H9 (cell line): ENCODE measurements at regions not wholly inside any gene's neighbourhood (a gene's known extent, or its start where the extent isn't known, plus 50 kb on each side); places are given as distances from the start of the nearest gene placed in this dataset.

ENCODE experiments used
- DNase-seq: peaks from one replicate; pipeline ENCODE4 v3.0.0-alpha.2; 2017
- H2AFZ ChIP-seq: one replicate; pipeline ENCODE4 v1.6.1; 2013; ENCODE audit warnings: mild to moderate bottlenecking, low read length, control low read depth, moderate library complexity
- H2AK5ac ChIP-seq: 2 replicates; pipeline ENCODE4 v1.6.1; 2013; ENCODE audit warnings: low read length, control low read depth, mixed read lengths; ENCODE audit not compliant: insufficient read length
- H2BK120ac ChIP-seq: one replicate; pipeline ENCODE4 v1.6.1; 2013; ENCODE audit warnings: low read depth, mild to moderate bottlenecking, low read length, control low read depth, inconsistent platforms; ENCODE audit not compliant: poor library complexity, severe bottlenecking
- H2BK12ac ChIP-seq: 2 replicates; pipeline ENCODE4 v1.6.1; 2013; ENCODE audit warnings: low read length, control low read depth, mixed read lengths, low read depth; ENCODE audit not compliant: insufficient read length
- H2BK15ac ChIP-seq: 2 replicates; pipeline ENCODE4 v1.6.1; 2013; ENCODE audit warnings: low read depth, low read length, control low read depth
- H2BK20ac ChIP-seq: one replicate; pipeline ENCODE4 v1.6.1; 2013; ENCODE audit warnings: low read depth, mild to moderate bottlenecking, low read length, control low read depth, inconsistent platforms; ENCODE audit not compliant: poor library complexity, severe bottlenecking
- H2BK5ac ChIP-seq: 2 replicates; pipeline ENCODE4 v1.6.1; 2013; ENCODE audit warnings: low read length, control low read depth, mixed read lengths; ENCODE audit not compliant: insufficient read length
- H3K14ac ChIP-seq: 2 replicates; pipeline ENCODE4 v1.6.1; 2013; ENCODE audit warnings: low read length, control low read depth; ENCODE audit not compliant: insufficient read depth
- H3K18ac ChIP-seq: 2 replicates; pipeline ENCODE4 v1.6.1; 2013; ENCODE audit warnings: low read depth, mild to moderate bottlenecking, mixed read lengths, low read length, control low read depth; ENCODE audit not compliant: insufficient read length
- H3K23ac ChIP-seq: 2 replicates; pipeline ENCODE4 v1.6.1; 2013; ENCODE audit warnings: low read length, control low read depth, mixed read lengths, low read depth; ENCODE audit not compliant: insufficient read length
- H3K23me2 ChIP-seq: 2 replicates; pipeline ENCODE4 v1.6.1; 2013; ENCODE audit warnings: low read depth, mild to moderate bottlenecking, mixed read lengths, low read length, control low read depth; ENCODE audit not compliant: insufficient read length, poor library complexity, severe bottlenecking
- H3K27ac ChIP-seq: 2 replicates; pipeline ENCODE4 v1.5.1; 2013; ENCODE audit warnings: low read length, control low read depth, mixed read lengths, low read depth; ENCODE audit not compliant: insufficient read length
- H3K27me3 ChIP-seq: 2 replicates; pipeline ENCODE4 v1.6.1; 2013; ENCODE audit warnings: low read length, control low read depth, inconsistent platforms; ENCODE audit not compliant: insufficient read depth
- H3K4ac ChIP-seq: 2 replicates; pipeline ENCODE4 v1.6.1; 2013; ENCODE audit warnings: low read depth, mild to moderate bottlenecking, control low read depth, inconsistent platforms, low read length, moderate library complexity
- H3K4me1 ChIP-seq: 2 replicates; pipeline ENCODE4 v1.6.1; 2013; ENCODE audit warnings: low read length, control low read depth, inconsistent platforms; ENCODE audit not compliant: insufficient read depth
- H3K4me2 ChIP-seq: 2 replicates; pipeline ENCODE4 v1.6.1; 2013; ENCODE audit warnings: low read length, control low read depth, mixed read lengths; ENCODE audit not compliant: insufficient read length, insufficient read depth
- H3K56ac ChIP-seq: 2 replicates; pipeline ENCODE4 v1.6.1; 2013; ENCODE audit warnings: low read depth, mild to moderate bottlenecking, mixed read lengths, low read length, control low read depth; ENCODE audit not compliant: insufficient read length
- H3K79me1 ChIP-seq: 2 replicates; pipeline ENCODE4 v1.6.1; 2013; ENCODE audit warnings: low read depth, mild to moderate bottlenecking, moderate library complexity, low read length, control low read depth, inconsistent platforms; ENCODE audit not compliant: insufficient read depth, poor library complexity, severe bottlenecking
- H3K79me2 ChIP-seq: 2 replicates; pipeline ENCODE4 v1.6.1; 2013; ENCODE audit warnings: low read length, control low read depth, inconsistent platforms; ENCODE audit not compliant: insufficient read depth
- H3K9ac ChIP-seq: 2 replicates; pipeline ENCODE4 v1.6.1; 2013; ENCODE audit warnings: low read length, control low read depth, mixed read lengths; ENCODE audit not compliant: insufficient read length; ENCODE audit errors: extremely low read depth
- H3K9me3 ChIP-seq: one replicate; pipeline ENCODE4 v1.6.1; 2013; ENCODE audit warnings: low read depth, low read length, inconsistent platforms; ENCODE audit not compliant: control insufficient read depth
- H3T11ph ChIP-seq: one replicate; pipeline ENCODE4 v1.6.1; 2013; ENCODE audit warnings: mild to moderate bottlenecking, low read length, control low read depth, inconsistent platforms
- H4K20me1 ChIP-seq: one replicate; pipeline ENCODE4 v1.6.1; 2013; ENCODE audit not compliant: control insufficient read depth, insufficient read length, insufficient read depth
- H4K5ac ChIP-seq: 2 replicates; pipeline ENCODE4 v1.6.1; 2013; ENCODE audit warnings: low read depth, mild to moderate bottlenecking, mixed read lengths, low read length, control low read depth; ENCODE audit not compliant: insufficient read length
- H4K8ac ChIP-seq: replicated peaks from 2 replicates; pipeline ENCODE4 v1.6.1; 2013; ENCODE audit warnings: low read length, control low read depth, mixed read lengths, low read depth; ENCODE audit not compliant: insufficient read length
- H4K91ac ChIP-seq: 2 replicates; pipeline ENCODE4 v1.6.1; 2013; ENCODE audit warnings: low read depth, mild to moderate bottlenecking, moderate library complexity, mixed read lengths, low read length, control low read depth; ENCODE audit not compliant: insufficient read length
- H3K27ac Mint-ChIP-seq, 3 experiments: 2 replicates in 2 of 3; 3 replicates in 1 of 3; pipeline ENCODE4 v1.8.0; 2020 to 2021; ENCODE audit warnings: mixed read lengths in 3 of 3, mild to moderate bottlenecking in 1 of 3, moderate library complexity in 1 of 3
- H3K27me3 Mint-ChIP-seq: 2 replicates; pipeline ENCODE4 v1.8.0; 2021; ENCODE audit warnings: low read depth, mild to moderate bottlenecking, moderate library complexity, mixed read lengths
- H3K36me3 Mint-ChIP-seq, 3 experiments: 2 replicates in 2 of 3; 3 replicates in 1 of 3; pipeline ENCODE4 v1.8.0; 2020 to 2021; ENCODE audit warnings: low read depth in 3 of 3, mixed read lengths in 3 of 3; ENCODE audit not compliant: insufficient read depth in 1 of 3
- H3K4me1 Mint-ChIP-seq, 2 experiments: 2 replicates each; pipeline ENCODE4 v1.8.0; 2020; ENCODE audit warnings: mixed read lengths in 2 of 2
- H3K4me3 Mint-ChIP-seq, 2 experiments: 2 replicates in 1 of 2; 3 replicates in 1 of 2; pipeline ENCODE4 v1.8.0; 2020 to 2021; ENCODE audit warnings: mild to moderate bottlenecking in 2 of 2, mixed read lengths in 2 of 2, moderate library complexity in 1 of 2
- H3K9me3 Mint-ChIP-seq, 2 experiments: 2 replicates in 1 of 2; 3 replicates in 1 of 2; pipeline ENCODE4 v1.8.0; 2020; ENCODE audit warnings: mild to moderate bottlenecking in 2 of 2, mixed read lengths in 2 of 2, moderate library complexity in 1 of 2
- CTCF ChIP-seq: fragments of 200-600 bp; sonication (generic); conservative IDR thresholded peaks from 3 replicates; pipeline ENCODE4 v1.8.0; 2021; ENCODE audit warnings: antibody characterized with exemption, mild to moderate bottlenecking
- WGBS: extraction: QIAGEN DNeasy Blood & Tissue Kit; methylation state at CpG from one replicate; pipeline ENCODE4 v1.1.7; 2013; ENCODE audit warnings: missing lambda C conversion rate, low lambda C conversion rate, mixed read lengths; ENCODE audit not compliant: insufficient read length; ENCODE audit errors: extremely low coverage; 5-methylcytosine and 5-hydroxymethylcytosine counted together

GRCh38 chr3:64956711-64957325, 269.0 kb upstream of the ADAMTS9 start:
- Histone ChIP-seq H2AK5ac (no peak overlapping the region), H3K23ac (no peak overlapping the region), H3K9ac (no peak overlapping the region), H2AFZ (no peak overlapping the region), H3K4ac (no peak overlapping the region), H3K79me2 (no peaks in the 10 kb centered on the region), H4K8ac (no peak overlapping the region), H3K27me3 (no peaks in the 10 kb centered on the region), H2BK12ac (no peak overlapping the region), H3K56ac (no peak overlapping the region), H3K14ac (no peak overlapping the region), H2BK120ac (no peak overlapping the region), H2BK15ac (no peak overlapping the region), H4K20me1 (no peaks in the 10 kb centered on the region), H3K79me1 (no peaks in the 10 kb centered on the region), H2BK5ac (no peak overlapping the region), H3K23me2 (no peaks in the 10 kb centered on the region), H3K27ac (no peak overlapping the region), H3K4me2 (no peak overlapping the region), H3T11ph (no peak overlapping the region), H2BK20ac (no peak overlapping the region), H3K9me3 (no peaks in the 10 kb centered on the region), H4K5ac (no peak overlapping the region), H4K91ac (no peak overlapping the region), H3K18ac (no peak overlapping the region), H3K4me1 (no peaks in the 10 kb centered on the region)
- Mint-ChIP-seq H3K36me3 (no peaks in the 10 kb centered on the region), H3K27me3 (no peaks in the 10 kb centered on the region), H3K27ac (no peak overlapping the region), H3K4me1 (peaks cover 0 to 8% of the 10 kb centered on the region in 2 experiments; a peak in 2 of 4 replicates), H3K9me3 (no peaks in the 10 kb centered on the region), H3K4me3 (no peak overlapping the region)
- no peak for DNase-seq
- WGBS, result no CpG with 5 or more reads among the region's 10 CpGs
- no peak for TF ChIP-seq CTCF
